Cerebellar cortex (tissue), 1 donor: ENCODE measurements at regions not wholly inside any gene's neighbourhood (a gene's known extent, or its start where the extent isn't known, plus 50 kb on each side); places are given as distances from the start of the nearest gene placed in this dataset.

Experiments used
- DNase-seq: peaks from one replicate; pipeline ENCODE4 v3.0.0-alpha.2; 2015; ENCODE audit warnings: low spot score

DNA sequence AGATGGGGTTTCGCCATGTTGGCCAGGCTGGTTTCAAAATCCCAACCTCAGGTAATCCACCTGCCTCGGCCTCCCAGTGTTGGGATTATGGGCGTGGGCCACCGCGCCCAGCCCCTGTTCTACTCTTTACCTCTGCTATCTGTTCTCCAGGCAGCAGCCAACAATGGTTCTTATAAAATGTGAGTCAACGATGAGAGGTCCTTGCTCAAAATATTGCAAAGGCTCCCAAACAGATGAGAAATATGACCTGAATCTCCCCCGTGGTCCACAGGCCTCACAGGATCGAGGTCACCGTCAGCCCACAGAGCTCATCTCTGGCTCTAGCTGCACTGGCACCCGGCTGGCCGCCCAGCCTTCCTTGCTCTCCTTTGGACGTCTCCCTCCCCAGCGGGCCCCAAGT lies 62.0 kb upstream of the EGFR start:
- no peak for DNase-seq

DNA sequence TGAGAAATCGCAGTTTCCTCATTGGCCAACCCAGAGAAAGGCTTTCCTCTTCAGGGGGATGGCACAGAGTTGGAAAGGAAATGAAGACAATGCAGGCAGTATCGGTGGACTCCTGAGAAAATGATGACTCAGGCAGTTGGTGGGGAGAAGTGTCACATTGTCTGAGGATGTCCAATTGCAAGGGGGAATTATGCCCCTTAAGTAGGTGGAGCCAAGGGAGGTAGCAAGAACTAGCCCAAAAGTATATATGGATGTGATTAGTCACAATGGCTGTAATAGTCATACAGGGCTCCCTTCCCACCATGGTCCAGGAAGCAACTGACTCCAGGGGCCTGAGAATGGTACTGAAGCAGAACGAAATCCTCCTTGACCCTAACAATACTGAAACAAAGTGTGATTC lies 58.3 kb upstream of the EGFR start:
- no peak for DNase-seq

DNA sequence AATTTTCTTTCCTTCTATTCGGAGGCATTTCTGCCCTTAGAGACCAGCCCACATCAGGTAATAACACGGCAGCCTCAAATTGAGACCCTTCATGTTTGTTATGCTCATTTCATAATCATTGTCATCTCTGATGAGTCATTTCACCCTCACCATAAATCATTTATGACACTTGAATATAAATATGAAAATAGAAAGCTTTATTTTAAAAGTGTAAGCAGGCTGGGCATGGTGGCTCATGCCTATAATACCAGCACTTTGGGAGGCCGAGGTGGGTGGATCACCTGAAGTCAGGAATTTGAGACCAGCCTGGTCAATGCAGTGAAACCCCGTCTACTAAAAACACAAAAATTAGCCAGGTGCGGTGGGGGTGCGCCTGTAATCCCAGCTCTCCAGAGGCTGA lies 57.4 kb upstream of the EGFR start:
- DNase-seq = no peak

DNA sequence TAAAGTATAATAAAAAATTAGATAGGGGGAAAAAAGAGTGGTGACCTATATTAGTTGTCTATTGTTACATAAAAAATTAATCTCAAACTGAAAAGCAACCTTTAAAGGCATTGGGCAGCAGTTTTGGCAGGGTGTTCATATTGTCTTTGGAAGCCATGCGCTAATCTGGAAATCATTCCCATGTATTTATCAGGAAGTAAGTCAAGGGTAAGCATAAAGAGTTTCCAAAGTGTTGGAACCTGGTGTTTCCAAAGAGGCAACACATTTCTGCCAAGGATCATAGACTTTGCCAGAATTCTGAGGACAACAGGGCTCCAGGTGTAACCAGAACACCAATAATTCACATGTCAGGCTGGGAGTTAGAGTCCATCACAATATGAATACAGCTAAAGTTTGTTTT lies 55.7 kb upstream of the EGFR start:
- DNase-seq = no peak

DNA sequence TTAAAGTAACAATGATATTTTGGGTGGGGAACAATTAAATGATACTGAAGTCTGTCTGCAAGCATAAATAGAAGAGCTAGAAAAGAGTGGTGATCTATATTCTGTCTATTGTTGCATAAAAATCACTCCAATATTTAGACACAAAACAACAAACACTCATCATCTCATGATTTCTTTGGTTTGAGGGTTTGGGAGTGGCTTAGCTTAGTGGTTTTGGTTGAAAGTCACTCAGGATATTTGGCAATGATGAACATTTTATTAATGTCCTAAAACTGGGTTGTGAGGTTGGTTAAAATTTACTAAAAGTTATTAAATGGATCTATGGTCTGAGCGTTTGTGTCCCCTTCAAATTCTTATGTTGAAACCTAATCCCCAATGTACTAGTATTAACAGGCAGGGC lies 54.7 kb upstream of the EGFR start:
- no peak for DNase-seq

DNA sequence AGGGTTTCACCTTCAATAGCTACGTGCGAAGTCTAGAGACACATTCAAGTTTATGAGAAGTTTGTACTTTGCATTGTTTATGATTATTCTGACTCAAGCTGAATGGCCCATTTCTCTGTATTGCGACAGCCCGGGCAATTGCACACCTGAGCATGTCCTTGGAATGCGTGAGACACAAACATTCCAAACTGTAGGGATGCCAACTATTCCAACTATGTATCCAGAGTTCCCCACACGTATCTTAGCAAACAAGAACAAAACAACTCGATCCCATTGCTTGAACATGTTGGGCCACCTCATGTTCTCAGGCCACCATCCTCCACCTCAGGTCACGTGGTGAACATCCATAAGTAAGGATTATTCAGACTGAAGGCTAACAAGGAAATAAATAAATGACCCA lies 51.4 kb upstream of the EGFR start:
- no peak for DNase-seq

DNA sequence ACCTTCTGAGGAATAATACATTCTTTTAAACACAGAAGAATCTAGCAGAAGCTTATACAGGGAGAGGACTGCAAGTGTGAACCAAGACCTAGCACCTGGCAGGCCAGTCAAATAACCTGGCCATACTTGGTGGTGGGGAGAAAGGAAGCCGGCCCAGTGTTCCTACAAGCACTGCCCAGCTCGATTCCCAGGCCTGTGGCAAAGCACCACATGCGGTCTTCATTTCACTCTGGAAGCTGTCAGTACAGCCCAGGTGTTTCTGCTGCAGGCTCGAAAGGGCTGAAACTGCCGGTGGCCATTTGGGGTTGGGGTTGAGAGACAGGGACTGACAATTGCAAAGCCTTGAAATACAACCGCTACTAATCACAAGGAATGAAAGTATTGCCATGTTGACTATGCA lies 50.8 kb upstream of the EGFR start:
- no peak for DNase-seq
